Ishikawa (cell line): ENCODE measurements at regions not wholly inside any gene's neighbourhood (a gene's known extent, or its start where the extent isn't known, plus 50 kb on each side); places are given as distances from the start of the nearest gene placed in this dataset.

ENCODE experiments used
- CEBPB ChIP-seq: IDR thresholded peaks from 2 replicates; pipeline ENCODE4 v1.6.1; 2012
- CREB1 ChIP-seq: IDR thresholded peaks from 2 replicates; pipeline ENCODE4 v1.6.1; 2012; ENCODE audit warnings: low read depth
- EGR1 ChIP-seq: IDR thresholded peaks from 2 replicates; pipeline ENCODE4 v1.6.1; 2012
- EP300 ChIP-seq: IDR thresholded peaks from 2 replicates; pipeline ENCODE4 v1.6.1; 2012; ENCODE audit warnings: borderline replicate concordance
- FOXM1 ChIP-seq: IDR thresholded peaks from 2 replicates; pipeline ENCODE4 v1.6.1; 2012; ENCODE audit warnings: low read depth, borderline replicate concordance
- NFIC ChIP-seq: IDR thresholded peaks from 2 replicates; pipeline ENCODE4 v1.6.1; 2012
- RAD21 ChIP-seq: IDR thresholded peaks from 2 replicates; pipeline ENCODE4 v1.6.1; 2012; ENCODE audit warnings: low read depth
- REST ChIP-seq: IDR thresholded peaks from 2 replicates; pipeline ENCODE4 v1.6.1; 2012; ENCODE audit warnings: low read depth, mild to moderate bottlenecking
- TAF1 ChIP-seq: IDR thresholded peaks from 2 replicates; pipeline ENCODE4 v1.6.1; 2012; ENCODE audit warnings: low read depth, mild to moderate bottlenecking
- TCF12 ChIP-seq: IDR thresholded peaks from 2 replicates; pipeline ENCODE4 v1.6.1; 2012; ENCODE audit warnings: low read depth
- TEAD4 ChIP-seq: IDR thresholded peaks from 2 replicates; pipeline ENCODE4 v1.6.1; 2012
- YY1 ChIP-seq: IDR thresholded peaks from 2 replicates; pipeline ENCODE4 v1.6.1; 2012; ENCODE audit warnings: low read depth
- ZBTB7A ChIP-seq: IDR thresholded peaks from 2 replicates; pipeline ENCODE4 v1.6.1; 2012; ENCODE audit warnings: low read depth
- TF ChIP-seq, protein P1 (sequence below): IDR thresholded peaks from 2 replicates; pipeline ENCODE4 v1.6.1; 2012
- TF ChIP-seq, protein P2 (sequence below): IDR thresholded peaks from 2 replicates; pipeline ENCODE4 v1.6.1; 2012

DNA sequence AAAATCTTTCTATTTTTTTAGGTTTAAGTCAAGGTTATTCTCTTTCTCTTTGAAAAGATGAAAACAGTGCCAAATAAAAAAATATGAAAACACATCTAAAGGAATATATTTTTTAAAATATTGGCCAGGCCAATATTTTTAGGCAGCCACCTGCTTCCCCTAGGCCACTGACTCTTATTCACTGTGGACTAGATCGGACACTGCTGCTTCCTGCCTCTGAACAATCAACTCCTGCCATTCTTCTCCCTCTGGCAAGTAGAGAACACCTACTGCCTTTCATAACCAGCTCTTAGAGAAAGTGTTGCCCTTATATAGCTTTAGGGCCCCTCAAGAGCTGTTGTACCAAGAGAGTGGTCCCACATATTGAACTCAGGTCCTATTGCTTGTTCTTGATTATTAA lies 529.2 kb downstream of the RAPGEF2 start:
- TF ChIP-seq, protein P1, sequence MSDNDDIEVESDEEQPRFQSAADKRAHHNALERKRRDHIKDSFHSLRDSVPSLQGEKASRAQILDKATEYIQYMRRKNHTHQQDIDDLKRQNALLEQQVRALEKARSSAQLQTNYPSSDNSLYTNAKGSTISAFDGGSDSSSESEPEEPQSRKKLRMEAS: no peak
- TF ChIP-seq CEBPB: no peak
- TF ChIP-seq TAF1: no peak
- no peak for TF ChIP-seq RAD21
- TF ChIP-seq EP300: no peak
- TF ChIP-seq, protein P2, sequence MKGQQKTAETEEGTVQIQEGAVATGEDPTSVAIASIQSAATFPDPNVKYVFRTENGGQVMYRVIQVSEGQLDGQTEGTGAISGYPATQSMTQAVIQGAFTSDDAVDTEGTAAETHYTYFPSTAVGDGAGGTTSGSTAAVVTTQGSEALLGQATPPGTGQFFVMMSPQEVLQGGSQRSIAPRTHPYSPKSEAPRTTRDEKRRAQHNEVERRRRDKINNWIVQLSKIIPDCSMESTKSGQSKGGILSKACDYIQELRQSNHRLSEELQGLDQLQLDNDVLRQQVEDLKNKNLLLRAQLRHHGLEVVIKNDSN: no peak
- no peak for TF ChIP-seq YY1

GRCh38 chr4:159639671-159640323 lies 536.9 kb downstream of the RAPGEF2 start:
- TF ChIP-seq ZBTB7A (no peak), CREB1 (no peak), FOXM1 (no peak), EP300 (no peak), EGR1 (no peak), RAD21 (no peak), TEAD4 (no peak), CEBPB (no peak), TCF12 (no peak), NFIC (no peak), REST (no peak), YY1 (no peak), TAF1 (no peak)
- TF ChIP-seq, protein P1: no peak
- TF ChIP-seq, protein P2: no peak

DNA sequence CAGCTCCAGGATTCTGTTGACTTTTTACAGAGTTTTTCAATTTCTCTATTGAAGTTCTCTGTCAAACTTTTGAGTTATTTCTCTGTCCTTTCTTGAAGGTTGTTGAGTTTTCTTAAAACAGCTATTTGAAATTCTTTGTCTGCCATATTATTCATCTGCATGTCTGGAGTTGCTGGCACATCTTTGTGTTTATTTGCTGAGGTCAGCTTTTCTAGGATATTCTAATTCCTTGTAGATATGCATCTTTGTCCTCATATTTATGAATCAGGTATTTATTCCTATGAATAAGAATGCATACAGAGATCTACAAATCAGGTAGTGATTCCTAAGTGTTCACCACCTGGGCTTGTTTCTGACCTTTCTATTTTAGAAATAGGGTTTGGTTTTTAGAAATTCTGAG lies 546.4 kb downstream of the RAPGEF2 start:
- TF ChIP-seq TEAD4: no peak
- TF ChIP-seq, protein P1: no peak
- TF ChIP-seq EGR1: no peak
- TF ChIP-seq TCF12: no peak
- TF ChIP-seq EP300: no peak
- TF ChIP-seq CREB1: no peak
- TF ChIP-seq CEBPB: no peak
- no peak for TF ChIP-seq REST
- TF ChIP-seq TAF1: no peak
- no peak for TF ChIP-seq NFIC
- TF ChIP-seq, protein P2: no peak
- TF ChIP-seq ZBTB7A: no peak
- TF ChIP-seq YY1: no peak
- no peak for TF ChIP-seq RAD21
- TF ChIP-seq FOXM1: no peak

DNA sequence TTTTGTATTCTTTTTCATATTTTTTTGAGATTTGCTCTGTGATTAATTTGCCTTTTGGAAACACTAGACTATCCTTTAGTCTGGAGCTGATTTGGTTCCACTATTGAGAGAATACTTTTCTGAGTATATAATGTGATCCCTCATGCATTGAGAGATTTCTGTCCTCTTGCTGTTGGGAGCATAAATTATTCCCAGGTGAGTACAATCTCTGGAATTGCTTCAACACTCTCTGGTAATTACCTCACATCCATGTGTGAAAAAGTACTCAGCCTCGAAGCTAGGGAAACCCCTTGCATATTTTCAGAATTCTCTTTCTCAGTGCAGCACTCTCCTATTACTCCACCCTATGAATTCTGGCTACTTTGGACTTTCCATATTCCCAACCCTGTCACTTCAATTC lies 550.0 kb downstream of the RAPGEF2 start:
- no peak for TF ChIP-seq YY1
- TF ChIP-seq EP300: no peak
- no peak for TF ChIP-seq CREB1
- TF ChIP-seq, protein P1: peak; percentile 47; the same call in 1 of the 2 replicates

- TF ChIP-seq EP300: no peak
- TF ChIP-seq NFIC: no peak
- no peak for TF ChIP-seq TEAD4
- TF ChIP-seq, protein P2: no peak
- TF ChIP-seq CEBPB: no peak
- TF ChIP-seq, protein P1: no peak
- TF ChIP-seq FOXM1: no peak
- TF ChIP-seq ZBTB7A: no peak
- TF ChIP-seq TCF12: no peak
- no peak for TF ChIP-seq EGR1
- no peak for TF ChIP-seq REST
- TF ChIP-seq RAD21: no peak
Measured at GRCh38 chr4:159655547-159655946, 552.7 kb downstream of the RAPGEF2 start.
